SK-N-SH treated with all-trans-retinoic acid at 6 μM for 48 hours (cell line): ENCODE measurements at regions not wholly inside any gene's neighbourhood (a gene's known extent, or its start where the extent isn't known, plus 50 kb on each side); places are given as distances from the start of the nearest gene placed in this dataset.

Experiments used
- GLIS3 ChIP-seq: fragments of 250-450 bp; sonication (Bioruptor Pico); IDR thresholded peaks from 2 replicates; pipeline ENCODE4 v1.5.0; 2020; ENCODE audit warnings: mild to moderate bottlenecking, moderate library complexity
- PATZ1 ChIP-seq: fragments of 250-450 bp; sonication (Bioruptor Pico); IDR thresholded peaks from 2 replicates; pipeline ENCODE4 v1.8.0; 2020; ENCODE audit warnings: mild to moderate bottlenecking, moderate library complexity, borderline replicate concordance
- POU6F1 ChIP-seq: fragments of 250-450 bp; sonication (Bioruptor Pico); IDR thresholded peaks from 2 replicates; pipeline ENCODE4 v1.8.0; 2021; ENCODE audit warnings: low read depth, mild to moderate bottlenecking, moderate library complexity, borderline replicate concordance
- TCF4 ChIP-seq: fragments of 250-450 bp; sonication (Bioruptor Pico); IDR thresholded peaks from 2 replicates; pipeline ENCODE4 v1.8.0; 2021; ENCODE audit warnings: mild to moderate bottlenecking, moderate library complexity, borderline replicate concordance
- ZC3H10 ChIP-seq: fragments of 250-450 bp; sonication (Bioruptor Pico); IDR thresholded peaks from 2 replicates; pipeline ENCODE4 v1.5.1; 2021; ENCODE audit warnings: mild to moderate bottlenecking, moderate library complexity
- ZFP3 ChIP-seq: fragments of 250-450 bp; sonication (Bioruptor Pico); IDR thresholded peaks from 2 replicates; pipeline ENCODE4 v1.5.0; 2020; ENCODE audit warnings: mild to moderate bottlenecking, moderate library complexity

- TF ChIP-seq ZC3H10 (CRISPR knock-in tag) (no peak), ZFP3 (CRISPR knock-in tag) (no peak), PATZ1 (CRISPR knock-in tag) (no peak), TCF4 (CRISPR knock-in tag) (no peak), POU6F1 (no peak), GLIS3 (CRISPR knock-in tag) (no peak)
These were observed 64.9 kb upstream of the WAPL start for GRCh38 chr10:86586516-86586915.
